ENCODE measurements at regions not wholly inside any gene's neighbourhood (a gene's known extent, or its start where the extent isn't known, plus 50 kb on each side); places are given as distances from the start of the nearest gene placed in this dataset.

- ATAC-seq: no peak
- no peak for TF ChIP-seq ZNF114 (CRISPR knock-in tag; IDR thresholded peaks at IDR 0.05)
- TF ChIP-seq POLR2AphosphoS5 (IDR thresholded peaks at IDR 0.05; ENCODE audit: low read depth): no peak
- TF ChIP-seq EZH2 (IDR thresholded peaks at IDR 0.05; ENCODE audit: low read depth, unreplicated experiment): no peak
- no peak for TF ChIP-seq EZH2phosphoT487 (IDR thresholded peaks at IDR 0.05; ENCODE audit: unreplicated experiment)
- TF ChIP-seq ZNF331 (CRISPR knock-in tag; IDR thresholded peaks at IDR 0.05; ENCODE audit: low read depth): no peak
- no peak for TF ChIP-seq STAT1 (IDR thresholded peaks at IDR 0.05; ENCODE audit: unreplicated experiment)
- no peak for TF ChIP-seq REST (IDR thresholded peaks at IDR 0.05; ENCODE audit: unreplicated experiment)
- H2AFZ ChIP-seq: no peak overlapping the region
These were observed 88.7 kb upstream of the ELOVL6 start for GRCh38 chr4:110287130-110287529.

GRCh38 chr4:110278127-110278526, 79.7 kb upstream of the ELOVL6 start:
- H3K27me3 ChIP-seq (ENCODE audit: insufficient read depth): no peaks in the 10 kb centered on the region
- DNase-seq (ENCODE audit: low spot score) (no peak), ATAC-seq (no peak)
- no peak overlapping the region for H2AFZ ChIP-seq
- no peaks in the 10 kb centered on the region for H3K36me3 Mint-ChIP-seq (ENCODE audit: low read depth)
- no peak overlapping the region for H3K4me2 ChIP-seq
- no peaks in the 10 kb centered on the region for H3K79me2 ChIP-seq (replicated peaks; ENCODE audit: insufficient read depth)
- no peaks in the 10 kb centered on the region for H3K36me3 ChIP-seq (ENCODE audit: insufficient read depth)
- H3K9me3 Mint-ChIP-seq: no peaks in the 10 kb centered on the region
- H3K27ac Mint-ChIP-seq: no peak overlapping the region
- peaks cover 5% of the 10 kb centered on the region for H3K27me3 Mint-ChIP-seq (ENCODE audit: insufficient read depth, low read depth, poor library complexity)
- no peak overlapping the region for H3K27ac ChIP-seq (ENCODE audit: low read depth)
- no peak overlapping the region for H3K4me3 Mint-ChIP-seq
- H3K4me1 ChIP-seq (ENCODE audit: insufficient read depth): no peaks in the 10 kb centered on the region; the same call in 1 of the 2 replicates
- H3K4me3 ChIP-seq: no peak overlapping the region
- no peaks in the 10 kb centered on the region for H3K9me2 ChIP-seq (ENCODE audit: insufficient read depth)
- H3K4me1 Mint-ChIP-seq: peaks cover 6% of the 10 kb centered on the region; the same call in 1 of the 3 replicates
- no peaks in the 10 kb centered on the region for H3F3A ChIP-seq (replicated peaks; ENCODE audit: low read depth)
- H4K20me1 ChIP-seq (replicated peaks; ENCODE audit: insufficient read depth): no peaks in the 10 kb centered on the region
- TF ChIP-seq ZNF114 (CRISPR knock-in tag; IDR thresholded peaks at IDR 0.05) (no peak), ZNF331 (CRISPR knock-in tag; IDR thresholded peaks at IDR 0.05; ENCODE audit: low read depth) (no peak), REST (IDR thresholded peaks at IDR 0.05; ENCODE audit: unreplicated experiment) (no peak), NANOG (IDR thresholded peaks at IDR 0.05; ENCODE audit: borderline replicate concordance) (no peak), CTCF (conservative IDR thresholded peaks at IDR 0.05; ENCODE audit: low read depth in 2 of 2) (no peak), POLR2AphosphoS5 (IDR thresholded peaks at IDR 0.05; ENCODE audit: low read depth) (no peak), EZH2phosphoT487 (IDR thresholded peaks at IDR 0.05; ENCODE audit: unreplicated experiment) (no peak), ETS1 (IDR thresholded peaks at IDR 0.05) (no peak), STAT1 (IDR thresholded peaks at IDR 0.05; ENCODE audit: unreplicated experiment) (no peak)

More at GRCh38 chr4:110287130-110287529, 88.7 kb upstream of the ELOVL6 start:
- H3K27ac Mint-ChIP-seq: no peak overlapping the region
- Histone ChIP-seq H3K79me2 (replicated peaks; ENCODE audit: insufficient read depth) (no peaks in the 10 kb centered on the region), H3K4me1 (ENCODE audit: insufficient read depth) (peaks cover 4% of the 10 kb centered on the region; the same call in 1 of the 2 replicates), H3K27ac (ENCODE audit: low read depth) (no peak overlapping the region), H3K4me2 (no peak overlapping the region), H3K4me3 (no peak overlapping the region), H3F3A (replicated peaks; ENCODE audit: low read depth) (no peaks in the 10 kb centered on the region), H4K20me1 (replicated peaks; ENCODE audit: insufficient read depth) (no peaks in the 10 kb centered on the region), H3K27me3 (ENCODE audit: insufficient read depth) (no peaks in the 10 kb centered on the region), H3K9me2 (ENCODE audit: insufficient read depth) (0 out of 2 replicates have a peak, but pooled peaks cover under 1% of the 10 kb centered on the region), H3K36me3 (ENCODE audit: insufficient read depth) (no peaks in the 10 kb centered on the region)
- no peak overlapping the region for H3K4me3 Mint-ChIP-seq
- H3K4me1 Mint-ChIP-seq: no peaks in the 10 kb centered on the region; the same call in 1 of the 3 replicates
- no peak for DNase-seq (ENCODE audit: low spot score)
- H3K36me3 Mint-ChIP-seq (ENCODE audit: low read depth): no peaks in the 10 kb centered on the region
- H3K9me3 Mint-ChIP-seq: no peaks in the 10 kb centered on the region
- peaks cover 9% of the 10 kb centered on the region for H3K27me3 Mint-ChIP-seq (ENCODE audit: insufficient read depth, low read depth, poor library complexity)
